Hematopoietic multipotent progenitor cell treated with erythropoietin and hydrocortisone succinate and interleukin-3 and kit ligand, for 6 days (in vitro differentiated cells): ENCODE measurements at regions not wholly inside any gene's neighbourhood (a gene's known extent, or its start where the extent isn't known, plus 50 kb on each side); places are given as distances from the start of the nearest gene placed in this dataset.
"Not testable (repeated sequence)": the region's sequence is repeated elsewhere in the genome, so short reads cannot be mapped to it uniquely, and the experiment has no call there.

Experiments
- DNase-seq: peaks from one replicate; pipeline ENCODE4 v3.0.0-alpha.2; 2015

DNA sequence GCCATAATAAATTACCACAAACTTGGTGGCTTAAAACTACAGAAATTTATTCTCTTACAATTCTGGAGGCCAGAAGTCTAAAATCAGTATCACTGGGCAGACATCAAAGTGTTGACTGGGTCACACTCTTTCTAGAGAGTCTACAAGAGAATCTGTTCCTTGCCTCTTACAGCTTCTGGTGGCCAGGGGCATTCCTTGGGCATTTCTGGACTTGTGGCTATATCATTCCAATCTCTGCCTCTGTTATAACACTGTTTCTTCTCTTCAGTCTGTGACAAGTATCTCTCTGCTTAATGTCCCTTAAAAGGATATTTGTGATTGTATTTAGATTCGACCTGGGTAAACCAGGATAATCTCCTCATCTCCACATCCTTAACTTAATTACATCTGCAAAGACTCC lies 207.3 kb upstream of the DCAF8L1 start:
- no peak for DNase-seq

DNA sequence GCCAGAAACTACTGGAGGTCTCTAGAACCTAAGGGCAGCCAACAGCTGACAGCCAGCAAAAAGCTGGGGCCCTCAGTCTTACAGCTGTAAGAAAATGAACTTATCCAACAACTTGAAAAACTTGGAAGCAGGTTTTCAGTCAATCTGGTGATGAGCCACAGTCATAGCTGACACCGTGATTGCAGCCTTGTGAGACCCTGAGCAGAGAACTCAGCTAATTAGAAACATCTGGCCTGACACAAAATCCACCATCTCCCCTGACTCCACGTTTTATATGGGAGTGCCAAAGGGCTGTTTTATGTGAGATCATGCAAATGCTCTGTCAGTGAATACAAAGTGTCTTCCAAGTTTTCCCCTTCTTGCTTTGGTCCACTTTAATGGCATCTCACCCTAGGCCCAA lies 198.8 kb upstream of the DCAF8L1 start:
- DNase-seq = no peak

DNA sequence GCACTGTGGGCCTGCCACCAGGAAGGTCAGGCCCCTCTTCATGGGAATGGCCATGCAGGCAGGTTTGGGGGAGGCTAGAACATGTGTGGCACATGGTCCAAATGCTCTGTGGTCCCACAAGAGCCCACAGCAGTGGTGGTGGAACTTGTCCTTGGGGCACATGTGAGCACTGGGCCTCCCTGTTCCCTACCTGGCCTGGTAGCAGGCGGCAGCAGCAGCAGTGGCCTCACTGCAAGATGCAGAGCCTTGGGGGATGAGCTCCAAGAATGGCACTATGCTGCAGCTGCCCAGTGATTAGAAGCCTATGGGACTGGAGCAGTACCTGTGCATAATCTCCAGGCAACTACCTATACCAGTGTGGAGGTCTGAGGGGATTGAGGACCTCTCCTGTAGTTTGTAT lies 197.0 kb upstream of the DCAF8L1 start:
- DNase-seq = no peak

DNA sequence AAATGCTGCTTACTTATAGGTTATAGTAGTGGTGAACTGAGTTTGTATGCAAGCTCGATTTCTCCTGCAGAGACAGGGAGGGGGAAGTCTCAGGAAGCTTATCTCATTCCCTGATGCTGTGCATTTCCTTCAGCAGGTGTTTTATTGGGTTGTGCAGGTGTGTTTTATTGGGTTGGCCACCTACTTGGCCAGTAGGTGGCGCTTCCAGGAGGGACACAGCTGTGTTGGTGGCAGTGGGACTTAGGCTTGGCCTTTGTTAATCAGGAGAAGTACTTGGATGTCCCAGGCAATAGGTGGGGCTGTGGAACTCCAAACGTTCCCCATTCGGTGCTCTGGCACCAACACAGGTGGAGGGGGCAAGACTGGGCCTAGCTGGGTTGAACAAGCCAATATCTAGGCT lies 196.0 kb upstream of the DCAF8L1 start:
- DNase-seq = no peak

DNA sequence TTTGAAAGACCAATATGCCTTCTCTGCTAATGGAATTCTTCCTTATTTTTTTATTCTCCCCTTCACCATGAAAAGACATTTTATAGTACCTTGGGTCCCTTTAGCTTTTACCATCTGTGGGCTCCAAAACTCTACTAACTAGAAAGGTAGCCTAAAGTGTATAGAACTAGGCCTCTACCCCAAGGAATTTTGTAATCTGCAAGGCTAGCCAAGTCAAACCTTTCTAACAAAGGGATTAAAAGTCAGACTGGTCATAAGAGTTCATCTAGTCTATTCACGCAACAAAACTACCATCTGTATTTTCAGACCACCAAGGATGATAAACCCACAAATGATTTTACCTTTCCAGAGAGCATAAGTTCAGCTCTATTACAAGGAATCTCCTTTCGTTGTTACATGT lies 189.5 kb upstream of the DCAF8L1 start:
- DNase-seq = no peak

DNA sequence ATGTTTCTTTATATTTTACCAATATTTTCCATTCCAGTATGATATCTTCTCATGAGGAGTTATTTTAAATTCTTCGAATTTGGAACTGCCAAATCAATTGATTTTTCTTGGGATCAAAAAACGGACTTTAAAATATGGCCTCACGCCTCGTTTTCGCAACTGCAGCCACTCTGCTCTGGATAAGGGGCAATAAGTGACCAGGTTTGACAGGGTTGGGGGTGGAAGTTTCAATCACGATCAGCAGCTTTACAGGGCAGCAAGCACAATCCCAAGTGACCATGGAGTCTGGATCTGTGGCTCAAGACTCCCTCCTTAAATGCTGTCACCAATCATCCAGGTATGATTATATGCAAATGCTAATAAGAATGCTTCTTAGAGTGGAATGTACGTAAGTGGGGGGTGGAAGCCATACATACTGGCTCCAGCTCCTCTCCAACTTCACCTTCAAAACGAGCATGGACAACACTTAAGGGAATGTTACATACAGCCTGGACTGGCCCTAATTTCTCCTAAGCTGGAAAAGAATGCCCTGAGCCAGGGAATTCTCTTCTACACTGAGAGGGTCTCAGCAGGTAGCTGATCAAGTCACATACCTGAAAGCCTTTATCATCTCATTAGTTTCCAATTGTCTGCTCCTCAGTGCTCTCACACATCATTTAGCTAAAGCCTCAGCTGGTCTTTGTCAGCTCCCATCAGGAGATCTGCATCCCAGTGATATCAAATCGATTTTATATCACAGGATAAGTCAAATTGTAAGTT lies 176.9 kb upstream of the DCAF8L1 start:
- no peak for DNase-seq

DNA sequence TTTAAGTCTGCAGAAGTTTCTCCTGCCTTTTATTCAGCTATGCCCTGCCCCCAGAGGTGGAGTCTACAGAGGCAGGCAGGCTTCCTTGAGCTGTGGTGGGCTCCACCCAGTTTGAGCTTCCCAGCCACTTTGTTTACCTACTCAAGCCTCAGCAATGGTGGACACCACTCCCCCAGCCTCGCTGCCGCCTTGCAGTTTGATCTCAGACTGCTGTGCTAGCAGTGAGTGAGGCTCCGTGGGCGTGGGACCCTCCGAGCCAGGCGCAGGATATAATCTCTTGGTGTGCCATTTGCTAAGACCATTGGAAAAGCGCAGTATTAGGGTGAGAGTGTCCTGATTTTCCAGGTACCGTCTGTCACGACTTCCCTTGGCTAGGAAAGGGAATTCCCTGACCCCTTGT lies 171.0 kb upstream of the DCAF8L1 start:
- DNase-seq = not testable (repeated sequence)

DNA sequence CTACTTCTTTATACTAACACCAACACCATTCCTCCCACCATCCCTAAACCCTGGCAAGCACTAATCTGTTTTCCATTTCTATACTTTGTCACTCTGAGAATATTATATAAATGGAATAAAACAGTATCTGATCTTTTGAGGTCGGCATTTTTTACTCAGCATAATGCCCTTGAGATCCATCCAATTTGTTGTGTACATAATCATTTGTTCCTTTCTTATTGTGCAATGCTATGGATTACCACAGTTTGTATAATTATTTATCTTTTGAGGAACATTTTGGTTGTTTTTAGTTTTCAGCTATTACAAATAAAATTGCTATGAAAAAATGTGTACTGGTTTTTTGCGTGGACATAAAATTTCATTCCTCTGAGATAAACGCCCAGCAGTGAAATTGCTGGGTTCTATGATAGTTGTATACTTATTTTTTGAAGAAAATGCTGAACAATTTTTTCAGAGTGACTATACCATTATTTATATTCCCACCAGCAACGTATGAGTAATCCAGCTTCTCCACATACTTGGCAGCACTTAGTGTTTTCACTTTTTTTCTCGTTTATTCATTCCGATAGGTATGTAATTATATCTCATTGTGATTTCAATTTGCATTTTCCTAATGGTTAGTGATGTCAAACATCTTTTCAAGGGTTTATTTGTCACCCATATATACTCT lies 154.3 kb upstream of the DCAF8L1 start:
- no peak for DNase-seq

DNA sequence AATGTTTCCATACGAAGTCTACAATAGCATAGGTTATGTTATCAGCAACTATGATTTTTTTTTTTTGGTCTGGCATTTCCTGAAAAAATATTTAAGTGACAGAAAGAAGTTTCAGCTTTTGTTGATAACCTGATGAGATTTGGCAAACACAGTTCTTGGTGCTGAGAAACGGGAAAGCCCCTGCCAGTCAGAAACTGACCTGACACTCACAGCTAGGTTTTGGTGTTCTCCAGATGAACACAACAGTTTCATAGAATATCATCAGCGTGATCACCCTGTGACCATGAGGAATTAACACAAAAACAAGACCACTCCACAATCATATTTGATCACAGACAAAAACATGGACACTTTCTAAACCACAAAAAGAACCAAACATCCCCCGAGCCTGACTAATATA lies 152.5 kb upstream of the DCAF8L1 start:
- DNase-seq = no peak

DNA sequence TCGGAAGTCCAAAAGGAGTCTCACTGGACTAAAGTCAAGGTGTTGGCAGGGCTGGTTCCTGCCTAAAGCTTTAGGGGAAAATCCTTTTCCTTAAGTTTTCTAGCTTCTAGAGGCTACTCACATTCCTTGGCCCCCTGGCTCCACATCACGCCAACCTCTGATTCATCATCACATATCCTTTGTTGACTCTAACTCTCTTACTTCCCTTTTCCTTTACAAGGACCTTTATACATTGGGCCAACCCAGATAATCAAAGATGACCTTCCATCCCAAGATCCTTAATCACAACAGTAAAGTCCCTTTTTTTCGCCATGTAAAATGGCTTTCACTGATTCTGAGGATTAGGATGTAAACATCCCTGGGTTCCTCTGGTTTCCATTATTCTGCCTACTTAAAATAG lies 146.4 kb upstream of the DCAF8L1 start:
- no peak for DNase-seq

DNA sequence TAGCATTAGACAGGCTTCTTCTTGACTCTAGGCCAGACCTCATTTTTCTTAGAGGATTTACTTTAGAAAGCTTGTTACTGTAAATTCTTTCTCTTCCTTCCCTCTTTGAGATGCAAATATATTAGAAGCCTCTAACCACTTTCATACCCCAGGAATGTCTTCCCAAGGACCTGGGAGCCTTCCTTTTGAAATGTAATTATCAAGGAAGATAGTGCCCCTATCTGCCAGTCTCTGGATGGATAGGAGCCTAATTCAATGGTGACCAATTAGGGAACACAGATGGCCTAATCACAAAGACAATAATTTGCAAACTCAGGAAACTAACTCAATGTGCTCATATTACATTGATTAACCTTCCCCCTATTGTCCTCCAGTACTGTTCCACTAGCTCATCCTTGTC lies 145.6 kb upstream of the DCAF8L1 start:
- no peak for DNase-seq

DNA sequence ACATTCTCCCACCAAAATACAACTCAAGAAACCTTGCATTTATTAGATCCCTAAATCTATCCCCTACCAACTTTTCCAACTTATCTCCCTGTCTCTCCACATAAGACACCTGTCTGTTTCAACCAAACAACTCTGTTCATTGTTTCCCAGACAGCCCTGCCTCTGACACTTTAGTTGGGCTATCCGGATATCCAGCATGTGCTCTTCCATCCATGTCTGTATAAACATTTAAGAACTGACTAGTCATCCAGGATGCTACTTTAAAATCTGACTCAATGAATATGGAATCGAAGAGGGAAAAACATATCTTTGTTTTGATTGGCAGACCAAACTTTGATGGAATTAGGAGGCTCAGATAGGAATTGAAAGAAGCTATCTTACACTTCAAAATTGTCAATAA lies 143.2 kb upstream of the DCAF8L1 start:
- DNase-seq = no peak

DNA sequence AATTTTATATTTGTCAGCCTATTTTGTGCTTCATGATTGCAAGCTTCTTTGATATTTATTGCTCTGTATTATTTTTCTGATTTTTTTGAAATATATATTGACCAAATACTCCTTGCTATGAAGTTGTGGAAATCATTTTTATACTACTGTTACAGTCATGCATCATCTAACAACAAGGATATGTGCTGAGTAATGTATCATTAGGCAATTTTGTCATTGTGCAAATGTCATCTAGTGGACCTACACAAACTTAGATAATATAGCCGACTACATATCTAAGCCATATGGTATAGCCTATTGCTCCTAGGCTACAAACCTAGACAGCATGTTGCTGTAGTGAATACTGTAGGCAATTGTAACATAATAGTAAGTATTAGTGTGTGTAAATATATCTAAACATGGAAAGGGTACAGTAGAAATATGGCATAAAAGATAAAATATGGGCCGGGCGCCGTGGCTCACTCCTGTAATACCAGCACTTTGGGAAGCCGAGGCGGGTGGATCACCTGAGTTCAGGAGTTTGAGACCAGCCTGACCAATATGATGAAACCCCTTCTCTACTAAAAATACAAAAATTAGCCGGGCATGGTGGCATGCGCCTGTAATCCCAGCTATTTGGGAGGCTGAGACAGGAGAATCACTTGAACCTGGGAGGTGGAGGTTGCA lies 139.5 kb upstream of the DCAF8L1 start:
- DNase-seq = not testable (repeated sequence)

DNA sequence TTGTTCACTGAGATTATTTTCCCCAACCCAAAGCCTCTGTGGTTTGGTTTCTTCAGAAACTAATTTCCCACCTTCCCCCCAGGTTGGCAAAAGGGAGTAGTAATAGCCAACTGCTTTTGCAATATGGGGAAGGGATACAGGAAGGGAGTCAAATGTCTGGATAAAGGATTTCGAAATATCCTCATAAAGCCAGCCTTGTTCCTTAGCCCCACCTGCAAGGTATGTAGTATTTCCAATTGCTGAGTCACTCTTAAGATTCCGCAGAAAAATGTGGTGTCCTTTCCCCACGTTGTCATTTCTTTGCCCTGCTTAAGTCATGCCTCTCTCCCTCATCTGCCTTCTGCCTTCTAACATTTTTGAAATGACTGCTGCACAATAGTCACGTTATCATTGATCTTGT lies 138.8 kb upstream of the DCAF8L1 start:
- no peak for DNase-seq

DNA sequence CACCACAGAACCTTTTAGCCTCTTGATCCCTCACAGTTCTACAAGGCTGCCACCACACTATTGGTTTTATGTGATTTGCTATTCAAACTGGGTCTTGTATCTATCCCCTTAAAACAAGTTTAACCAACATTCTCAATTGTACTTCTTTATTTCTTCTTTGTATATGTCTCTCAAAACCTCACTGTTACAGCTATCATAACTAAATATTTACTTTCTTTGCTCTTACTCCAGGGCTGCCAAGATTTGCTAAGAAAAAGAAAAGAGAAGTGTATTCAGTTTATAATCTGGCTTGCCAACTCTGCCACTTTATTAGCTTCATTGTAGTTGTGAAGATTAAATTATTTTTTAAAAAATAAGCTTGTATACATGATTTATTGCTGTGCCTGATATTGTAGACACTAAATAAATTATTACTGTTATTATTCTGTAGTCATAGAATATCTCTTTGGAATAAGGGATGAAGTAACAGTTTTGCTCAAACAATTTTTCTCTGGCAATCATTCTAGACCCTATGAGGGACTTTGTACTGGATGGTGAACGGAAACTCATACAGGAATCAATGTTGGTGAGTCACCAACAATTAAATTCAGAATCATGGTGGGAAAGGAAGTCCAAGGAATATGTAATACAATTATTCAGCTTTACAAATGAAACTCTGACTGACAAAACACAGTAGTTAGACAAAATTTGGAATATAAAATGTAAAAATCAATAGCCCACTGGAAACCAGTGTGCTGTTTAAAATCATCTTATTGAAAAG lies 127.1 kb upstream of the DCAF8L1 start:
- DNase-seq = no peak

DNA sequence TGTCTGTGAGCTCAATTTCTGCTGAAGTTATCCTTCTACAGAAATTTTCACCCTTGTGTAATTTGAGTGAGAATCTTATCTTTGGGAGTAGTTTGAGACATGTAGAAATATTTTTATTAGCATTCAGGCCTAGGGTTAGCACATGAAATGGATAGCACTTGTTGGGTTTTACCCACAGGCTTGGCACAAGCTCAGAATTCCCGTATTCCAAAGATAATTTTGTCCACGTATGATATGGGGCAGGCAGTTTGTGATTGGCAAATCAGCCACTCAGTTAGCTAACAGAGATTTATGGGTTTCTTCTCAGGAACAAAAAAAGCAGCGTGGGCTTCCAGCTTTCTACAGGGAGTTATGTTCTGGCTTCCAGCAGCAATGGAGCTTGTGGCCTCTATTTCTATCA lies 117.9 kb upstream of the DCAF8L1 start:
- DNase-seq = no peak

DNA sequence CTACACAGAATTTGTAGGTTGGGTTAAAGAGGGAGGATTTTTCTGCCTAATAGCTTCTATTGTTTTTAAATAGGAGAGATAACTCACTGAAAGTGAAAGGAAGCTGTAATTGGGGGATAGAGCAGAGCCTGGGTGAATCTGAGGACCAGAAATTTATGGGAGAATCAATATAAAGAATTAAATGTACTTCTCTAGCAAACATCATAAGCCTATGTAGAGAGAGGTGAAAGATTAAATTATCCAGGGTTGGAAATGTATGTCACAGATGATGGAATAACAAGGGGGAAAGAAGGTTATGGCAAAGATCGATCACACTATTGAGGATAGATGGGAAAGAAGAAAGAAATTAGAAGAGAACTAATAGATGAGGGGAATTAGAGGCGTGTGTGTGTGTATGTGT lies 104.4 kb upstream of the DCAF8L1 start:
- no peak for DNase-seq

DNA sequence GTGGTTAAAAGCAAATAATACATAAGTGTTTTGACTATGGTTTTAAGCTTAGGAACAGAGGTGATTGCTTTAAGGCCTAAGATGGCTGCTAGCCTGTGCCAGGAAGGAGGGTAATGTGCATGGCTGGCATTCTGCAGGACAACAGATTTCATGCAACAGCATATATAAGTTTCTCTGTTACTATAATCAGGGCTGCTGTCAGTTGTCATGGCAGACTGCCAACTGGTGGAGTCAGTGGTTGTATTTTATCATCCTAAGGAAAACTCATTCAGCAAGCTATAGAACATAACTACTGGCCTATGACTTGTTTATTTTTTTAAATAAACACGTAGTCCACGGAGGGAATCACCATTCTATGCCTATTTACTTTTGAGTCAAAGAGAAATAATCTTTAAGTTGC lies 77.7 kb upstream of the DCAF8L1 start:
- no peak for DNase-seq

DNA sequence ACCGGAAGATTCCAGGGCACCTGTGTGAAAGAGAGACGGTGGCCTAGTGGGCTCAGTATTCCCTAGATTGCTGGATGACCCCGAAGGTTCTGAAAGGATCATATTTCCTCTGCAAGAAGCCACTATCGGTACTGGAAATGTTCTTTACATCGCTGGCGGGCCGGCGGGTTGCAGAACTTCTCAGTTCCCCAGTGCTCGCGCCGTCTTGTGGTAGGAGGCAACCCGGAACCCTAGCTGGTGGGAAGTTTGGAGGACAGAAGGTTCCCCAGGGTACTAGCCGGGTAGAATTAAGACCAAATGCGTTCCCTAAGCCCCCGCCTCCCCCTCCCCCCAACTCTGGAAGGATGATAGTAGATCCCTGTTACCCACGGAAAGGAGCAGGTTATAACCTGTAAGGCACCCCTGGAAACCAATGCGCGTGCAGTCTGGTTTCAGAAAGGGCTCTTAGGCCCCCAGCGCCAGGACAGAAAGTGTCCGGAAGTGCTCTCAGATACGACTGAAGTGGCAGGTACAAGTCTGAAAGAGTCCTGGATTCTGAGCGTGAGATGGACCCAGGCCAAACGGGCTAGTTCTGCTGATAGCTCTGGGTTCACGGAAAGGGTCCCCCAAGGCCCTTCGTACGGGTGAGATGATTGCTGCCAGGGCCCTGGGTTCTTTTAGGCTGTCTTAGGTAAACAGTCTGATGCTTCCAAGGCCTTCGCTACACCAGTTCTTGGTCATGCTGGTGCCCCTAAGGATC lies 61.7 kb upstream of the DCAF8L1 start:
- DNase-seq = no peak

DNA sequence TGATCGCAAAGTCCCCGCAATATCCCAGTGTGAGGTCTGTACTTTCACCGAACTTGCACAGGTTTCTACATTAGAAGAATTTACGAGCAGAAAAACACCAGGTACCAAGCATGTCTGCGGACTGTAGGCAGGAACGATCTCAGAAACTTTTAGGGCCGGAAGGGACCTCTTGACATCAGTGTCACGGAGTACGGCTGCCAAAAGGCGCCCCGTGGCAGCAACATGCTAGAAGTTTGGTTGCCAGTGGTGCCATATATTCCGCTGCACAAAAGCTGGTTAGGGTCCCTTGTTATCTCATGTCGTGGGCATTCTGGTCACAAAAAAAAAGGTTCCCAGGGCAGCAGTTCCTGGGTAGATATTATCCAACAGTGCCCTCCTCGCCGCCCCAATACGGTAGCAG lies 61.0 kb upstream of the DCAF8L1 start:
- DNase-seq = no peak

DNA sequence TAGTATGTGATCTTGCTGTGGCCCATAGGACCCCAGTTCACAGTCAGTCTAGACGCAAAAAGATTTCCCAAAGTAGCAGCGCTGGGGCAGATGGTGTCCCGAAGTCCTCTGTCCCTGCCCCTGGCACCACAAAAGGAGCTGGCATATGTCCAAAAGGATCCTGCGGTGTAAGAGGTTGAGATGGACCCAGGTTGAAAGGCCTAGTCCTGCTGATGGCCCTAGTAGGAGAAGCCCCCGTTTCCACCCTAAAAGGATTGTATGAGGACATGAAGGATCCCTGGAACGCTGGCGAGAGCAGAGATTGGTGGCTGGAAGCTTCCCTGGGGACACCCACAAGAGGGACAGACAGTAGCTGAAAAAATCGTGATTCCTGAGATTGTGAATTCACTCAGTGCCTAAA lies 58.0 kb upstream of the DCAF8L1 start:
- no peak for DNase-seq
